CD4-positive, alpha-beta T cell (primary cell): ENCODE measurements at regions not wholly inside any gene's neighbourhood (a gene's known extent, or its start where the extent isn't known, plus 50 kb on each side); places are given as distances from the start of the nearest gene placed in this dataset.

Source experiments
- ATAC-seq: fragments of 200-7000 bp; cut with Tn5 transposase; one replicate; pipeline ENCODE4 v1.10.0; 2022; ENCODE audit warnings: mild to moderate bottlenecking; ENCODE audit not compliant: poor library complexity
- CTCF ChIA-PET: fragments of 350-600 bp; sonication (Branson Sonifier 250); formaldehyde crosslinking; loops from one replicate; lab custom pipeline; 2021; ENCODE audit warnings: antibody characterized with exemption, inconsistent platforms; lab: Charles Lee
- POLR2A ChIA-PET: fragments of 350-600 bp; sonication (Branson Sonifier 250); formaldehyde crosslinking; loops from one replicate; lab custom pipeline; 2021; ENCODE audit warnings: antibody characterized with exemption, inconsistent platforms; lab: Charles Lee
- DNase-seq, 14 experiments: peaks; one replicate each; pipeline ENCODE4 v3.0.0-alpha.2; 2013 to 2020; ENCODE audit warnings: mixed read lengths in 2 of 14
- H3K27ac ChIP-seq, 2 donors: one replicate each; pipeline versions ENCODE4 v1.5.1 to v1.7.0; 2013; ENCODE audit warnings: low read length in 2 of 2, low read depth in 1 of 2, mild to moderate bottlenecking in 1 of 2
- H3K27me3 ChIP-seq, 2 experiments: 1 replicate in 1 of 2; 2 replicates in 1 of 2; pipeline versions ENCODE4 v1.6.1 to v1.7.0; 2013; ENCODE audit warnings: low read length in 2 of 2, control low read depth in 1 of 2, mild to moderate bottlenecking in 1 of 2, moderate library complexity in 1 of 2; ENCODE audit not compliant: insufficient read depth in 2 of 2, control insufficient read depth in 1 of 2
- H3K36me3 ChIP-seq: one replicate; pipeline ENCODE4 v1.6.1; 2013; ENCODE audit warnings: low read length, control low read depth; ENCODE audit not compliant: insufficient read depth
- H3K4me1 ChIP-seq: one replicate; pipeline ENCODE4 v1.6.1; 2013; ENCODE audit warnings: low read length, control low read depth; ENCODE audit not compliant: insufficient read depth
- H3K4me3 ChIP-seq: one replicate; pipeline ENCODE4 v1.5.1; 2013; ENCODE audit warnings: mild to moderate bottlenecking, low read length, moderate library complexity
- H3K9me3 ChIP-seq, 2 experiments: 1 replicate in 1 of 2; 2 replicates in 1 of 2; pipeline versions ENCODE4 v1.6.1 to v1.7.0; 2013; ENCODE audit warnings: low read length in 2 of 2, mild to moderate bottlenecking in 2 of 2, control low read depth in 1 of 2, moderate library complexity in 1 of 2; ENCODE audit not compliant: control insufficient read depth in 1 of 2, insufficient read depth in 1 of 2
- H3K27ac Mint-ChIP-seq: one replicate; pipeline ENCODE4 v1.8.0; 2020; ENCODE audit warnings: mixed read lengths
- H3K27me3 Mint-ChIP-seq: one replicate; pipeline ENCODE4 v1.8.0; 2021; ENCODE audit warnings: mixed read lengths
- H3K36me3 Mint-ChIP-seq: one replicate; pipeline ENCODE4 v1.8.0; 2021; ENCODE audit warnings: low read depth, mixed read lengths
- H3K4me1 Mint-ChIP-seq: one replicate; pipeline ENCODE4 v1.8.0; 2021; ENCODE audit warnings: low read depth, mixed read lengths
- H3K4me3 Mint-ChIP-seq: one replicate; pipeline ENCODE4 v1.8.0; 2020; ENCODE audit warnings: mild to moderate bottlenecking, mixed read lengths
- H3K9me3 Mint-ChIP-seq: one replicate; pipeline ENCODE4 v1.8.0; 2020; ENCODE audit warnings: mixed read lengths
- CTCF ChIP-seq: fragments of 200-600 bp; IDR thresholded peaks from one replicate; pipeline ENCODE4 v1.8.0; 2022; ENCODE audit warnings: antibody characterized with exemption, mild to moderate bottlenecking
- intact Hi-C, 2 experiments: fragments of 100-400 bp; cut with DNase I in 1 of 2; cut with micrococcal nuclease in 1 of 2; formaldehyde crosslinking; loops; one replicate each; pipeline versions ENCODE4 v1.15.1 to v1.9.0; 2023 to 2025; cut with DNase I, micrococcal nuclease

- Histone ChIP-seq H3K9me3 (no peaks in the 10 kb centered on the region), H3K27ac (no peak overlapping the region), H3K4me1 (no peaks in the 10 kb centered on the region), H3K27me3 (no peaks in the 10 kb centered on the region), H3K36me3 (no peaks in the 10 kb centered on the region), H3K4me3 (no peak overlapping the region)
- H3K4me1 Mint-ChIP-seq = no peaks in the 10 kb centered on the region
- H3K4me3 Mint-ChIP-seq = no peak overlapping the region
- H3K36me3 Mint-ChIP-seq = no peaks in the 10 kb centered on the region
- intact Hi-C loops = no loop called here
- peaks cover 3% of the 10 kb centered on the region for H3K27me3 Mint-ChIP-seq
- TF ChIP-seq CTCF = no peak
- ChIA-PET CTCF (interaction anchor here (1.2 kb wide), 1 partner anchor 13 kb away, joined by 3 read pairs; no protein-coding TSS in a partner anchor), POLR2A (no interaction called here)
- ATAC-seq (no peak), DNase-seq (no peak)
- H3K9me3 Mint-ChIP-seq = no peaks in the 10 kb centered on the region
- H3K27ac Mint-ChIP-seq = no peak overlapping the region
These were observed 68.6 kb upstream of the SLC27A6 start for GRCh38 chr5:128896675-128897074.

- intact Hi-C loops = no loop called here
These were observed 61.7 kb upstream of the SLC27A6 start for GRCh38 chr5:128903550-128903949.

GRCh38 chr5:128904805-128905567 lies 60.3 kb upstream of the SLC27A6 start:
- no peaks in the 10 kb centered on the region for H3K36me3 Mint-ChIP-seq
- CTCF ChIA-PET = interaction anchor here (0.7 kb wide), 1 partner anchor 345 kb away, joined by 3 read pairs; no protein-coding TSS in a partner anchor
- no peak overlapping the region for H3K27ac ChIP-seq
- intact Hi-C loops = loop anchor here (2.0 kb wide), 3 partner anchors 228 to 948 kb away; no protein-coding TSS in a partner anchor
- DNase-seq = no peak
- H3K4me1 Mint-ChIP-seq = no peaks in the 10 kb centered on the region
- no peaks in the 10 kb centered on the region for H3K4me1 ChIP-seq
- no peak overlapping the region for H3K4me3 ChIP-seq
- TF ChIP-seq CTCF = no peak
- no peaks in the 10 kb centered on the region for H3K9me3 Mint-ChIP-seq
- no peaks in the 10 kb centered on the region for H3K36me3 ChIP-seq
- H3K9me3 ChIP-seq = no peaks in the 10 kb centered on the region
- POLR2A ChIA-PET = no interaction called here
- H3K27ac Mint-ChIP-seq = no peak overlapping the region
- H3K27me3 ChIP-seq = no peaks in the 10 kb centered on the region
- ATAC-seq = no peak
- H3K27me3 Mint-ChIP-seq = peaks cover 3% of the 10 kb centered on the region
- no peak overlapping the region for H3K4me3 Mint-ChIP-seq

More at GRCh38 chr5:128903550-128903949, 61.7 kb upstream of the SLC27A6 start:
- H3K36me3 Mint-ChIP-seq = no peaks in the 10 kb centered on the region
- peaks cover 3% of the 10 kb centered on the region for H3K27me3 Mint-ChIP-seq
- POLR2A ChIA-PET = no interaction called here
- DNase-seq (no peak), ATAC-seq (no peak)
- no peak overlapping the region for H3K4me3 Mint-ChIP-seq
- CTCF ChIA-PET = no interaction called here
- H3K4me1 ChIP-seq = no peaks in the 10 kb centered on the region
- H3K9me3 ChIP-seq = no peaks in the 10 kb centered on the region
- H3K4me3 ChIP-seq = no peak overlapping the region
- no peak for TF ChIP-seq CTCF
- no peaks in the 10 kb centered on the region for H3K4me1 Mint-ChIP-seq
- no peaks in the 10 kb centered on the region for H3K27me3 ChIP-seq
- no peak overlapping the region for H3K27ac ChIP-seq
- no peaks in the 10 kb centered on the region for H3K9me3 Mint-ChIP-seq
- no peaks in the 10 kb centered on the region for H3K36me3 ChIP-seq
- H3K27ac Mint-ChIP-seq = no peak overlapping the region
